ENCODE measurements at regions not wholly inside any gene's neighbourhood (a gene's known extent, or its start where the extent isn't known, plus 50 kb on each side); places are given as distances from the start of the nearest gene placed in this dataset.

- no peak for DNase-seq (ENCODE audit: low spot score)
Observed at GRCh38 chr1:87682565-87682964, 353.9 kb downstream of the LMO4 start.

- DNase-seq (ENCODE audit: low spot score) = no peak
Observed at GRCh38 chr1:87683196-87683956, 354.7 kb downstream of the LMO4 start.

GRCh38 chr1:87684194-87684593 lies 355.5 kb downstream of the LMO4 start:
- DNase-seq (ENCODE audit: low spot score) = no peak

GRCh38 chr1:87684713-87685205 lies 356.1 kb downstream of the LMO4 start:
- DNase-seq (ENCODE audit: low spot score) = no peak

GRCh38 chr1:87685311-87686135 lies 356.8 kb downstream of the LMO4 start:
- no peak for DNase-seq (ENCODE audit: low spot score)

GRCh38 chr1:87686136-87686495 lies 357.4 kb downstream of the LMO4 start:
- no peak for DNase-seq (ENCODE audit: low spot score)

GRCh38 chr1:87686671-87687070 lies 358.0 kb downstream of the LMO4 start:
- DNase-seq (ENCODE audit: low spot score) = no peak

- DNase-seq (ENCODE audit: low spot score) = no peak
Observed at GRCh38 chr1:87688136-87688535, 359.5 kb downstream of the LMO4 start.

GRCh38 chr1:87689487-87689886 lies 360.8 kb downstream of the LMO4 start:
- DNase-seq (ENCODE audit: low spot score) = no peak

- no peak for DNase-seq (ENCODE audit: low spot score)
Observed at GRCh38 chr1:87696483-87696882, 367.8 kb downstream of the LMO4 start.

- DNase-seq (ENCODE audit: low spot score) = no peak
Observed at GRCh38 chr1:87702455-87702854, 373.8 kb downstream of the LMO4 start.

- no peak for DNase-seq (ENCODE audit: low spot score)
Observed at GRCh38 chr1:87705233-87705632, 376.6 kb downstream of the LMO4 start.

GRCh38 chr1:87706203-87706602 lies 377.5 kb downstream of the LMO4 start:
- DNase-seq (ENCODE audit: low spot score) = no peak

GRCh38 chr1:87706779-87707228 lies 378.1 kb downstream of the LMO4 start:
- DNase-seq (ENCODE audit: low spot score) = no peak

- DNase-seq (ENCODE audit: low spot score) = no peak
Observed at GRCh38 chr1:87707411-87707810, 378.7 kb downstream of the LMO4 start.

GRCh38 chr1:87712261-87713010 lies 383.8 kb downstream of the LMO4 start:
- DNase-seq (ENCODE audit: low spot score) = no peak

- DNase-seq (ENCODE audit: low spot score) = no peak
Observed at GRCh38 chr1:87714278-87714677, 385.6 kb downstream of the LMO4 start.

GRCh38 chr1:87715052-87715451 lies 386.4 kb downstream of the LMO4 start:
- no peak for DNase-seq (ENCODE audit: low spot score)

- no peak for DNase-seq (ENCODE audit: low spot score)
Observed at GRCh38 chr1:87715471-87715870, 386.8 kb downstream of the LMO4 start.

- DNase-seq (ENCODE audit: low spot score) = no peak
Observed at GRCh38 chr1:87717157-87717670, 388.5 kb downstream of the LMO4 start.

- no peak for DNase-seq (ENCODE audit: low spot score)
Observed at GRCh38 chr1:87718241-87718950, 389.7 kb downstream of the LMO4 start.

- DNase-seq (ENCODE audit: low spot score) = no peak
Observed at GRCh38 chr1:87719658-87720057, 391.0 kb downstream of the LMO4 start.
